SIG-M5 (cell line): ENCODE measurements at regions not wholly inside any gene's neighbourhood (a gene's known extent, or its start where the extent isn't known, plus 50 kb on each side); places are given as distances from the start of the nearest gene placed in this dataset.
"Not testable (repeated sequence)": the region's sequence is repeated elsewhere in the genome, so short reads cannot be mapped to it uniquely, and the experiment has no call there.

Experiments
- DNase-seq: peaks from one replicate; lab custom pipeline; 2025; lab: John Stamatoyannopoulos, UW

- DNase-seq, result no peak
These were observed 115.1 kb downstream of the KCNRG start for GRCh38 chr13:50130123-50130946.

DNA sequence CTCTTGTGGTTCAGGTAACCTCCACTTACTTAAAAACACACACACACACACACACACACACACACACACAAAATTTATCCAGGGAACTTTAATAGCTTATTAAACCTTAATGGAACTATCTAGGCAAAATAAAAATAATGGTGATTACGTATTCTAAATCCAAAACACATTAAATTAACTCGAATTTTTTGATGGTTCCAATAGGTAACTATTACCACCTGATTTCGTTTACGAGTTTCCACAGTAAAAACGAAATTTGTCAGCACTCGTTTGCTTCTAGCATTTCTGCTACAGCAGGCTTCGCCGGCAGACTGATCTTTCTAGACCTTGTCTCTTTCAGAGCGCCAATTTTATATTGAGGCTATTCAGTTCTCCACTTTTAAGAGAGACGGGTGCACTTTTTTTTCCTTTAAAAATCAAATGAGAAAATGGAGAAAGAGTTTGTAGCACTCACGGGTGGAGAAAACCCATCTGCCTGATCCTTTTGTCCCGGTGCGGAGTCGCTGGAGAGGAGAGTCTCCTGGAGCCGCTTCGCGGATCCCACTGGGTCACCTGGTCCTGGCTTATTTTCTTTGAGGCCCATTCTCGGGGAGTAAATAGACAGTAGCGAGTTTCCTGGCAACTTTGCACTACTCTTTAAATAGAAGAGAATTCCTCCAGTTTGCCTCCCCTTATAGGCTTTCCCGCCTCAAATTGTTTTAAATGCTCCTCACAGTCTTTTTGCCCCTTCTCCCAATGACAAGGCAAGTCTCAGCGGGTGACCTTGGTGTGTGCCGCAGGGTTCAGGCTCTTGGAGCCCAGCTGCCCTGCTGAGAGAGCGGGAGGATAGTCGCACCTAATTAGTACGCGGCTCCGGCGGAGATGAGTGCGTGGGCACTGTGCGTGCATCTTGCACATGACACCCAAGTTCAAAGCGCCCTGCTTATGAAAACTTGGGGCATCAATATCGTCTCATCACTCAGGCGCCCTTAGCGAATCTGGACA, 117.0 kb downstream of the KCNRG start:
- DNase-seq, result no peak

DNA sequence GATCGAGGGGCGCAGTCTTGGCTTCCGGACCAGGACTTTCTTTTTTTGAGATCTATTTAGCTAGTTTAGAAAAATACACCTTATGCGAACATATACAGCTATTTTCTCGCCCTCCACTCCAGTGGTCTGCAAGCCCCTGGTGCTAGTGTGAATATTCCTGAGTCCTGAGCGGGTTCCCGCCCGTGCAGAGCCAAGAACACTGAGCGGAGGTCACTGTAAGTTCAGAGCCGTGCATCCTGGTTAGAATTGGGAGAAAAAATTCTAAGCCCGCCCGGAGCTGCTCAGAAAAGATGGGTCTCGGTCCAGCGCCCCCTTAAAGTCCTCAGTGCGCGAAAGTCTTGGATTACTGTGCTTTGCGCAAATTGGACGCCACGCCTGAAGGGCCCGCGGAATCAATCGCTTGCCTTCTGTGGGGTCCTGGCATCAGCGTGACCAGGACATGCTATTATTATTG, 117.7 kb downstream of the KCNRG start:
- no peak for DNase-seq

DNA sequence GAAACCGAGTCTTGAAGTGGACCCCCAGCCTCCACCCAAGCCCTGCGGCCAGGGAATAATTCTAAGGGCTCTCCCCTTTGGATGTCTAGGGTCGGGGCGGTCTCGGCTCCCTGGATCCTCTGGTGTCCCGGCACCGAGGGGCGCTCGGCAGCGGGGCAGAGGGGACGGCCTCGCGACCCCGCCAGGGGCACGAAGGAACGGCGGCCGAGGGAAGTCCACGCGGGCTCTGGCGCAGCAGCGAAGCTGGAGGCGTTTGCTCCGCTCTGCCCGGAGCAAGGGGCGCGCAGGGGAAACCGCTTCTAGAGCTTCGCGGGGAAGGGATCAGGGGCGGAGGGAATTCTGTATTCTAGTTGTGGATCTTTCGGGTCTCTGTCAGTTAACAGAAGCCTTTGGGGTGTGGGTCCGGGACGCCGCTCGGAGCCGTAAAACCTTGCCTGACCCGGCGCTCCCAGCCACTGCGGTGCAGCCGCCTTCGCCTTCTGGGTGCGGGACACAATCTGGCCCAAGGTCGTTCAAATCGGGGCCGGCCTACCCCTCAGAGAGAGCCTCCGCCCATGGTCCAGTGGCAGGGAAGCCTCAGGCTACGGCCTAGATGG, 118.2 kb downstream of the KCNRG start:
- no peak for DNase-seq

DNA sequence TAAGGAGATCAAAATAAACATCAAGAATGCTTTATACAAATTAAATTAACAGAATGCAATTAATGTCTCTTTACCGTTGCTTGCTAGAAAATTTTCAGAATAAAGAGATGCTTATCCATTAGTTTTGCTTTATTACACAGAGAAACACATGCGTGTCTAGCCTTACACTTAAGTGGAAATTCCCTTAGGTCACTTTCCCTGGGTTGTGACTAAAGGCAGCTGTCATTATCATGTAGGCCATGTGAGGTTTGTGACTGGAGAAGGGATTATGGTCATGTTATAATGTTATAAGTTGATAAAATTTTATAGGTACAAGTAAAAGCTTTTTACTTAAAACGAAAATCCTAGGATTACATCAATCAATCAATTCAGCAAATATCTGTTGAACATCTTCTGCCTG, 121.0 kb downstream of the KCNRG start:
- no peak for DNase-seq

DNA sequence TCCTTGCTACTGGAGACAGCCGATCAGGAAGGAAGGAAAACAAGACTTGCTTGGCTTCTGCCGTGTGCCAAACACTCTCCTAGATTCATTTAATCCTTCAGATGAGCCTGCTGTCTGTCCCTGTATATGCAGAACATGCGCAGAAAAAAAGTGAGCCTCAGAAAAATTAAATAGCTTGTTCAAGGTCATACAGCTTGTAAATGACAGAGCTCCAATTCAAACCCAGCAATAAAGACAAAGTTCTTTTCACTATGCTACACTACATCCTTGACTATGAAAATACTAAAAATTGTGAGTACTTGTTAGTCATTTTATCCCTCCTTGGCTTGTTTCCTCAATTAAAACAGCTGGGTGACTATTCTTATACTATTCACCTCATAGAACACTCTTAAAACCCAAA, 121.4 kb downstream of the KCNRG start:
- DNase-seq, result no peak

- DNase-seq, result not testable (repeated sequence)
These were observed 124.2 kb downstream of the KCNRG start for GRCh38 chr13:50139435-50139934.

- DNase-seq, result no peak
These were observed 124.9 kb downstream of the KCNRG start for GRCh38 chr13:50140153-50140552.

DNA sequence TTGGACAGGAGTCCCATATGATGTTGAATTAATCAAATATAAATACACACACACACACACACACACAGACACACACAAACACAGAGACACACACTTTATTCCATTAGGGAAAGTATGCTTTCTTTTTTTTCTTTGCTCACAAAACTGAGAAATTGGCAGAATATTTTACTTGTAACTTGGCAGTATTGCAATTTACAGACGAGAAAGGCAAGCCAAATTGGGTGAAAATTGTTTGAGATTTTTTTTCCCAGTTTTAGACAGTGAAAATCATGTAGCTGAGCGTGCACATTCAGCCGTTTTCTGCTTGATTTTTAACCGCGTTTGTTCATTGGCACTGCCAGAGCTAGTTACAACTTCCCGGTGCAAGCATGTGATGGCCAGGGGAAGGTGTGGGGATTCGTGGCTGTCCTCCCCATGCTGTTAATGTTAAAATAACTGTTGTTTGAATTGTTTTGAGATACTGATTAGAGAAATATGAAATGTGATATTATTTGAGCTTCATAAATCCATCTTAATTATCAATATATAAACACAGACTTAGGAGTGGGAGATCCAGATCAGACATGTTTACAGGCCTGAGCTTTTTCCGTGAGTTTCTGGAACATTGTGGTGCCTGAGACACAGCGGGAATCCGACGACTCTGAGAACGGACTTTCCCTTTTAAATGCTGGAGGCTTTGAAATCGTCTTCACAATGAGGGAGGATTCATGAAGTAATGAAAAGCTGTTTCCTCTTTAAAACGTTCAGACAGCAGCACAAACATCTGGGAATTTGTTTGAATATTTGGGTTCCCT, 125.5 kb downstream of the KCNRG start:
- DNase-seq, result no peak

- peak; percentile 9 for DNase-seq
These were observed 126.2 kb downstream of the KCNRG start for GRCh38 chr13:50141375-50141975.

- DNase-seq, result no peak
These were observed 129.3 kb downstream of the KCNRG start for GRCh38 chr13:50144246-50145160.

- DNase-seq, result no peak
These were observed 134.0 kb downstream of the KCNRG start for GRCh38 chr13:50149214-50149613.

DNA sequence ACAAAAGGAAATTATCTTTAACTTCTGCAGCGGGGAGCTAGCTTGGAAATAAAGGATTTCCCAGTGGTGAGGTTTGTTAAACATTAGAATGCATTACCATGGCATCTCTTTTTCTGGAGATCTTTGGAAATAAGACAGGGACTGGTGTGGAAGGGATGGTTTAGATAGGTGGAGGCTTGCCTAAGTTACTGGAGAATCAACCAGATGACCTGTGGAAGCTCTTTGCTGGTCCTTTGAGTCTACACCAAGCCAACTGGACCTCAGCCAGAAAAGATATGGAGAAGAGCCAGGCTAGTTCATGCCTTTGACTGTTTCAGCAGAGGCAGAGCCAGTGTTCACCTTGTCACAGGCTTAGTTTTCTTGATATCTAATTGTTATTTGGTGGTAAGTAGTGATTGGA, 134.7 kb downstream of the KCNRG start:
- no peak for DNase-seq

DNA sequence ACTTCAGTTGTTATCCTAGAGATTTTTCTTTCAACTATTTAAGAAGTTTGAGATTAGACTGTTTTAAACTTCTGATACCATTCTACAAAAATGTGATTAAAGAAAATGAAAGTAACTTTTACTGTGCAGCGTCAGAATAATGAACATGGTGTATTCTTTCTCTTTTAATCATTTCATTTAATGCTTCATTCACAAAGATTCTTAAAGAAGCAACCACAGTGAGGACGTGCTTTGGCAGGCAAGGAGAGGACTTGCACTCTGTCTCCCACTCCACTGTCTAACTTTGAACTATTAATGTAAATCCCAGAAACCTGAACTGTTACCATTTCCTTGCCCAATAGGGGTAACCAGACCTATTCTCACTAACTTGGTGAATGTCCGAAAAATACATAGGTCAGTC, 137.0 kb downstream of the KCNRG start:
- no peak for DNase-seq

DNA sequence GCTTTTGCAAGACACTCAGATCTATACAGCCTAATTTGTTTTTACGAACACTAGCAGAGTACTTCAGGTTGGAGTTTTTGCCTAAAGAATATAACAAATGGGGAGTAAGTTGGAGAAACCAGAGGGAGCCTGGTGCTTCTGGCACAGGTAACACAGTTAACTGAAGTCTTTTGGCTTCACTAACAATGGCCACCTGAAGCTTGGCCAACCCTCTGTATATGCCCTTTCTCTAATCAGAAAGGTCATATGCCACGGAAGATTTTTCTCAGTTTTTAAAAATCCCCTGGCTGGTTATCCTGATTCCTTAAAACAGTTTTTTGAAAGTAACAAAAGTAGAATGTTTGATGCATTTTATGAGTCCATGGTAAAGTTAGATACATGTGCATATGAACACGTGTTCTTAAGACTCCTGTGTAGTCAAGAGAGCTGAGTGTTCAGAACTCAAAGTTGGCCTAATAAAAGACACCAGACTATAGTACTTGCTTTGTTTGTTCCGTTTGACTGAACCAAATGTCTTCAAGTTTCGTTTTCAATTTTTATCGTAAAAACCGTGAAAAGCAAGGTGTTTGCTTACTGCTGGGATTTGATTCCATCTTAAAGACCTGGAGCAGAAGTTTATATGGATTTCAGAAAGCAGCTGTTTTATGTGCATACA, 137.5 kb downstream of the KCNRG start:
- DNase-seq, result no peak

GRCh38 chr13:50153401-50153800, 138.2 kb downstream of the KCNRG start:
- DNase-seq, result no peak

GRCh38 chr13:50153876-50154275, 138.6 kb downstream of the KCNRG start:
- no peak for DNase-seq

- no peak for DNase-seq
These were observed 139.5 kb downstream of the KCNRG start for GRCh38 chr13:50154697-50155096.

- DNase-seq, result no peak
These were observed 140.9 kb downstream of the KCNRG start for GRCh38 chr13:50156140-50156539.
